K562 (cell line): ENCODE measurements at regions not wholly inside any gene's neighbourhood (a gene's known extent, or its start where the extent isn't known, plus 50 kb on each side); places are given as distances from the start of the nearest gene placed in this dataset.

Experiments
- ATAC-seq: fragments of 200-7000 bp; cut with Tn5 transposase; 3 replicates; pipeline ENCODE4 v1.9.1; 2020; ENCODE audit warnings: moderate library complexity
- BruUV-seq: library from RNA; stranded (reverse); fragments of 400-500 nt; replicated peaks from 2 replicates; lab custom pipeline; 2021; lab: Mats Ljungman, UMichigan
- CTCF ChIA-PET: fragments of 300-600 bp; formaldehyde crosslinking; extraction: SDS; loops from one replicate; lab custom pipeline; 2021; ENCODE audit warnings: low intra/inter-chr PET ratio; lab: Yijun Ruan, JAX
- POLR2A ChIA-PET: fragments of 300-600, 350-650 bp; sonication (Branson Sonifier 250); formaldehyde crosslinking; extraction: SDS; loops from one replicate; lab custom pipeline; 2021; ENCODE audit warnings: antibody characterized with exemption, inconsistent platforms; lab: Yijun Ruan, JAX
- DNase-seq, 4 experiments: peaks; one replicate each; pipeline versions ENCODE4 v3.0.0 to v3.0.0-alpha.2; 2011 to 2018; ENCODE audit warnings: low spot score in 3 of 4, mixed read lengths in 3 of 4; ENCODE audit errors: extremely low read depth in 1 of 4
- FAIRE-seq: peaks from 2 replicates; lab custom pipeline; 2011; peaks lifted over from hg19 to GRCh38; lab: Jason Lieb, UNC
- H2AFZ ChIP-seq: 2 replicates; pipeline ENCODE4 v1.6.0; 2011; ENCODE audit warnings: low read depth, low read length, control low read depth, inconsistent platforms
- H3K27ac ChIP-seq: fragments of 200-600 bp; 3 replicates; pipeline ENCODE4 v1.8.0; 2011; ENCODE audit warnings: low read depth, mild to moderate bottlenecking, control low read depth, inconsistent platforms, low read length, moderate library complexity, mixed read lengths; ENCODE audit errors: extremely low read depth
- H3K27me3 ChIP-seq, 2 experiments: fragments of 300-600 bp in 1 of 2; 2 replicates in 1 of 2; 3 replicates in 1 of 2; pipeline versions ENCODE4 v1.6.0 to v1.8.0; 2011; ENCODE audit warnings: inconsistent platforms in 2 of 2, low read length in 2 of 2, mild to moderate bottlenecking in 1 of 2, mixed read lengths in 1 of 2, moderate library complexity in 1 of 2; ENCODE audit not compliant: control insufficient read depth in 2 of 2, insufficient read depth in 2 of 2
- H3K36me3 ChIP-seq: fragments of 300-600 bp; 3 replicates; pipeline ENCODE4 v1.8.0; 2011; ENCODE audit warnings: mild to moderate bottlenecking, low read length, inconsistent platforms; ENCODE audit not compliant: control insufficient read depth, insufficient read depth
- H3K4me1 ChIP-seq, 2 experiments: fragments of 200-600 bp in 1 of 2; replicated peaks in 1 of 2; 2 replicates in 1 of 2; 3 replicates in 1 of 2; pipeline versions ENCODE4 v1.5.1 to v1.8.0; 2011; ENCODE audit warnings: inconsistent platforms in 2 of 2, low read length in 2 of 2, mild to moderate bottlenecking in 1 of 2, mixed read lengths in 1 of 2, moderate library complexity in 1 of 2; ENCODE audit not compliant: control insufficient read depth in 2 of 2, insufficient read depth in 2 of 2
- H3K4me2 ChIP-seq: 2 replicates; pipeline ENCODE4 v1.6.1; 2011; ENCODE audit warnings: low read length, control low read depth, inconsistent platforms, mixed read lengths; ENCODE audit not compliant: insufficient read depth
- H3K4me3 ChIP-seq: fragments of 200-600 bp; sonication (generic), shearing (Covaris generic); 2 replicates; pipeline ENCODE4 v1.5.1; 2016; ENCODE audit warnings: control low read depth, inconsistent platforms
- H3K79me2 ChIP-seq: fragments of 200-600 bp; 3 replicates; pipeline ENCODE4 v1.8.0; 2011; ENCODE audit warnings: low read length, inconsistent platforms; ENCODE audit not compliant: control insufficient read depth, insufficient read depth
- H3K9ac ChIP-seq, 2 experiments: 2 replicates each; pipeline versions ENCODE4 v1.6.0 to v1.6.1; 2011; ENCODE audit warnings: low read depth in 2 of 2, low read length in 2 of 2, control low read depth in 1 of 2, inconsistent platforms in 1 of 2, mild to moderate bottlenecking in 1 of 2, mixed read lengths in 1 of 2; ENCODE audit not compliant: insufficient read depth in 1 of 2
- H3K9me1 ChIP-seq: one replicate; pipeline ENCODE4 v1.6.0; 2011; ENCODE audit warnings: inconsistent platforms, mild to moderate bottlenecking, low read length, moderate library complexity; ENCODE audit not compliant: control insufficient read depth, insufficient read depth
- H3K9me3 ChIP-seq: replicated peaks from 2 replicates; pipeline ENCODE4 v1.5.1; 2011; ENCODE audit warnings: low read depth, low read length, inconsistent platforms; ENCODE audit not compliant: control insufficient read depth, insufficient read depth
- H4K20me1 ChIP-seq: replicated peaks from 2 replicates; pipeline ENCODE4 v1.6.1; 2011; ENCODE audit warnings: low read length, inconsistent platforms, mixed read lengths; ENCODE audit not compliant: control insufficient read depth, insufficient read depth
- BMI1 ChIP-seq: fragments of 150-350 bp; IDR thresholded peaks from 2 replicates; pipeline ENCODE4 v1.6.1; 2014; ENCODE audit warnings: low read length
- FOXM1 ChIP-seq, 2 experiments: fragments of 450-650 bp in 1 of 2; sonication (generic) in 1 of 2; formaldehyde crosslinking in 1 of 2; IDR thresholded peaks; 2 replicates each; pipeline versions ENCODE4 v1.6.1 to v1.9.0; 2017 to 2022; ENCODE audit warnings: low read depth in 2 of 2, mild to moderate bottlenecking in 2 of 2, missing genetic modification reagents in 1 of 2, moderate library complexity in 1 of 2
- SETDB1 ChIP-seq: IDR thresholded peaks from one replicate; pipeline ENCODE4 v1.6.1; 2012; ENCODE audit warnings: low read length, control low read depth, inconsistent platforms
- SIN3A ChIP-seq, 2 experiments: fragments of 150-350 bp in 1 of 2; IDR thresholded peaks; 2 replicates each; pipeline ENCODE4 v1.6.1; 2011 to 2016; ENCODE audit warnings: borderline replicate concordance in 2 of 2, low read depth in 2 of 2, low read length in 2 of 2, mild to moderate bottlenecking in 2 of 2, moderate library complexity in 2 of 2; ENCODE audit not compliant: control insufficient read depth in 1 of 2
- SIX5 ChIP-seq, 2 experiments: IDR thresholded peaks; 2 replicates each; pipeline ENCODE4 v1.6.1; 2011; ENCODE audit warnings: low read length in 2 of 2, borderline replicate concordance in 1 of 2, low read depth in 1 of 2, mild to moderate bottlenecking in 1 of 2, moderate library complexity in 1 of 2; ENCODE audit not compliant: insufficient read depth in 1 of 2
- TEAD1 ChIP-seq, 2 experiments: fragments of 450-650 bp in 1 of 2; sonication (generic) in 1 of 2; formaldehyde crosslinking; IDR thresholded peaks; 2 replicates each; pipeline versions ENCODE4 v1.4.0 to v1.8.0; 2020 to 2022; ENCODE audit warnings: mild to moderate bottlenecking in 2 of 2, missing genetic modification reagents in 1 of 2
- ZNF24 ChIP-seq: fragments of 450-650 bp; IDR thresholded peaks from 2 replicates; pipeline ENCODE4 v1.6.1; 2016
- WGBS: fragments of 100-300 bp; shearing (Covaris generic); methylation state at CpG from one replicate; pipeline ENCODE4 v1.1.6; 2016; ENCODE audit warnings: low coverage, mixed read lengths; ENCODE audit not compliant: insufficient coverage; ENCODE audit errors: missing lambda C conversion rate; 5-methylcytosine and 5-hydroxymethylcytosine counted together
- in situ Hi-C: fragments of 300-500 bp; cut with MboI; formaldehyde crosslinking; loops from 4 replicates; pipeline ENCODE4 v1.15.0; 2018; ENCODE audit warnings: inconsistent platforms, mixed read lengths
- intact Hi-C: fragments of 100-400 bp; cut with micrococcal nuclease; formaldehyde crosslinking; loops from 2 replicates; pipeline ENCODE4 v1.14.2; 2022
- TF ChIP-seq, protein P1 (sequence below): sonication (generic); formaldehyde crosslinking; IDR thresholded peaks from 2 replicates; pipeline ENCODE4 v1.8.1; 2023; ENCODE audit warnings: mild to moderate bottlenecking, missing genetic modification reagents

DNA sequence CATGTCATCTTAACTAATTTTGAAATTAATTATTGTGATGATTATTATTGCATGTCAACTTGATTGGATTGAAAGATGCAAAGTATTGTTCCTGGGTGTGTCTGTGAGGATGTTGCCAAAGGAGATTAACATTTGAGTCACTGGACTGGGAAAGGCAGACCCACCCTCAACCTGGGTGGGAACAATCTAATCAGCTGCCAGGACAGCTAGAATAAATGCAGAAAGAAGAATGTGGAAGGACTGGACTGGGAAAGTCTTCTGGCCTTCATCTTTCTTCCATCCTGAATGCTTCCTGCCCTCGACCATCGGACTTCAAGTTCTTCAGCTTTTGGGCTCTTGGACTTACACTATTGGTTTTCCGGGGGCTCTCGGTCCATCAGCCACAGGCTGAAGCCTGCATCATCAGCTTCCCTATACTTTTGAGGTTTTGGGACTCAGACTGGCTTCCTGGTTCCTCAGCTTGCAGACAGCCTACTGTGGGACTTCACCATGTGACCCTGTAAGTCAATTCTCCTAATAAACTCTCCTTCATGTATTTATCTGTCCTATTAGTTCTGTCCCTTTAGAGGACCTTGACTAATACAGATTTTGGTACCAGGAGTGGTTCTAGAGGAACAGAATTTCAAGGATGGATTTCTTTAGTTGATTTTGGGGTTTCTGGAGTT is 959.8 kb downstream of the ANKRD7 start:
- Histone ChIP-seq H3K9me1 (no peaks in the 10 kb centered on the region), H3K79me2 (no peaks in the 10 kb centered on the region), H4K20me1 (no peaks in the 10 kb centered on the region), H3K36me3 (no peaks in the 10 kb centered on the region), H3K9me3 (no peaks in the 10 kb centered on the region; the same call in 1 of the 2 replicates), H3K4me3 (no peak overlapping the region), H3K4me2 (no peak overlapping the region), H3K27me3 (no peaks in the 10 kb centered on the region), H3K9ac (no peak overlapping the region), H3K4me1 (no peaks in the 10 kb centered on the region), H3K27ac (no peak overlapping the region), H2AFZ (no peak overlapping the region)
- POLR2A ChIA-PET: no interaction called here
- intact Hi-C loops (no loop called here), in situ Hi-C loops (no loop called here)
- no peak for FAIRE-seq
- BruUV-seq: no TSS peak
- WGBS: 3% methylated on average over 4 of the region's 4 CpGs
- ATAC-seq: no peak
- no peak for DNase-seq
- CTCF ChIA-PET: no interaction called here
- TF ChIP-seq SIX5 (IDR thresholded peaks at IDR 0.05; ENCODE audit: borderline replicate concordance in 1 of 2, insufficient read depth in 1 of 2, low read depth in 1 of 2, low read length in 2 of 2) (no peak), TEAD1 (CRISPR knock-in tag; IDR thresholded peaks at IDR 0.05) (no peak), SIN3A (IDR thresholded peaks at IDR 0.05; ENCODE audit: borderline replicate concordance in 2 of 2, control insufficient read depth in 1 of 2, low read depth in 2 of 2, low read length in 2 of 2) (no peak), SETDB1 (no peak), ZNF24 (no peak), BMI1 (no peak), FOXM1 (IDR thresholded peaks at IDR 0.05; ENCODE audit: low read depth) (no peak), FOXM1 (CRISPR knock-in tag; IDR thresholded peaks at IDR 0.05; ENCODE audit: low read depth) (no peak)
- TF ChIP-seq, protein P1, sequence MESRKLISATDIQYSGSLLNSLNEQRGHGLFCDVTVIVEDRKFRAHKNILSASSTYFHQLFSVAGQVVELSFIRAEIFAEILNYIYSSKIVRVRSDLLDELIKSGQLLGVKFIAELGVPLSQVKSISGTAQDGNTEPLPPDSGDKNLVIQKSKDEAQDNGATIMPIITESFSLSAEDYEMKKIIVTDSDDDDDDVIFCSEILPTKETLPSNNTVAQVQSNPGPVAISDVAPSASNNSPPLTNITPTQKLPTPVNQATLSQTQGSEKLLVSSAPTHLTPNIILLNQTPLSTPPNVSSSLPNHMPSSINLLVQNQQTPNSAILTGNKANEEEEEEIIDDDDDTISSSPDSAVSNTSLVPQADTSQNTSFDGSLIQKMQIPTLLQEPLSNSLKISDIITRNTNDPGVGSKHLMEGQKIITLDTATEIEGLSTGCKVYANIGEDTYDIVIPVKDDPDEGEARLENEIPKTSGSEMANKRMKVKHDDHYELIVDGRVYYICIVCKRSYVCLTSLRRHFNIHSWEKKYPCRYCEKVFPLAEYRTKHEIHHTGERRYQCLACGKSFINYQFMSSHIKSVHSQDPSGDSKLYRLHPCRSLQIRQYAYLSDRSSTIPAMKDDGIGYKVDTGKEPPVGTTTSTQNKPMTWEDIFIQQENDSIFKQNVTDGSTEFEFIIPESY (CRISPR knock-in tag): no peak
